B cell (primary cell): ENCODE measurements at regions not wholly inside any gene's neighbourhood (a gene's known extent, or its start where the extent isn't known, plus 50 kb on each side); places are given as distances from the start of the nearest gene placed in this dataset.

ENCODE experiments used
- ATAC-seq: fragments of 200-7000 bp; cut with Tn5 transposase; one replicate; pipeline ENCODE4 v1.10.0; 2021; ENCODE audit warnings: low read depth, mild to moderate bottlenecking, moderate number of reproducible peaks, moderate library complexity
- CTCF ChIA-PET: fragments of 350-600 bp; sonication (Branson Sonifier 250); formaldehyde crosslinking; loops from one replicate; lab custom pipeline; 2021; ENCODE audit warnings: antibody characterized with exemption, inconsistent platforms; lab: Charles Lee
- POLR2A ChIA-PET: fragments of 350-600 bp; sonication (Branson Sonifier 250); formaldehyde crosslinking; loops from one replicate; lab custom pipeline; 2021; ENCODE audit warnings: antibody characterized with exemption; lab: Charles Lee
- DNase-seq: peaks from one replicate; pipeline ENCODE4 v3.0.0; 2013
- H2AFZ ChIP-seq: 2 replicates; pipeline ENCODE4 v1.6.1; 2012; ENCODE audit warnings: mild to moderate bottlenecking, low read depth, low read length; ENCODE audit not compliant: insufficient read depth, poor library complexity, severe bottlenecking
- H3K27ac ChIP-seq, 2 donors: 1 replicate in 1 of 2; 2 replicates in 1 of 2; pipeline ENCODE4 v1.5.1; 2012 to 2013; ENCODE audit warnings: low read length in 2 of 2, mild to moderate bottlenecking in 2 of 2, moderate library complexity in 1 of 2
- H3K27me3 ChIP-seq, 4 experiments: fragments of 200-600 bp in 1 of 4; sonication (generic) in 1 of 4; replicated peaks in 1 of 4; 1 replicate in 2 of 4; 2 replicates in 2 of 4; pipeline versions ENCODE4 v1.6.1 to v1.7.0; 2013 to 2016; ENCODE audit warnings: low read length in 3 of 4, mild to moderate bottlenecking in 2 of 4, mixed read lengths in 1 of 4, moderate library complexity in 1 of 4; ENCODE audit not compliant: insufficient read depth in 4 of 4, control insufficient read depth in 3 of 4; ENCODE audit errors: control extremely low read depth in 1 of 4
- H3K36me3 ChIP-seq, 2 experiments: replicated peaks in 1 of 2; 1 replicate in 1 of 2; 2 replicates in 1 of 2; pipeline versions ENCODE4 v1.6.1 to v1.7.1; 2013; ENCODE audit warnings: low read length in 1 of 2; ENCODE audit not compliant: insufficient read depth in 2 of 2, control insufficient read depth in 1 of 2; ENCODE audit errors: control extremely low read depth in 1 of 2, extremely low read depth in 1 of 2
- H3K4me1 ChIP-seq, 2 donors: fragments of 200-600 bp in 1 of 2; sonication (generic) in 1 of 2; 1 replicate in 1 of 2; 2 replicates in 1 of 2; pipeline versions ENCODE4 v1.5.1 to v1.6.1; 2013 to 2017; ENCODE audit warnings: low read length in 2 of 2; ENCODE audit not compliant: control insufficient read depth in 2 of 2, insufficient read depth in 2 of 2
- H3K4me2 ChIP-seq: replicated peaks from 2 replicates; pipeline ENCODE3; 2012; ENCODE audit warnings: mild to moderate bottlenecking, low read depth, low read length; ENCODE audit not compliant: poor library complexity, severe bottlenecking
- H3K4me3 ChIP-seq, 5 experiments: fragments of 200-600 bp in 1 of 5; sonication (generic) in 1 of 5; 1 replicate in 3 of 5; 2 replicates in 2 of 5; pipeline versions ENCODE4 v1.5.1 to v1.7.0; 2011 to 2016; ENCODE audit warnings: low read length in 4 of 5, mild to moderate bottlenecking in 4 of 5, low read depth in 2 of 5, control low read depth in 1 of 5, moderate library complexity in 1 of 5; ENCODE audit not compliant: insufficient read depth in 1 of 5; ENCODE audit errors: control extremely low read depth in 1 of 5, extremely low read depth in 1 of 5
- H3K79me2 ChIP-seq: fragments of 200-600 bp; sonication (generic); one replicate; pipeline ENCODE4 v1.6.0; 2016; ENCODE audit warnings: low read length; ENCODE audit not compliant: control insufficient read depth, insufficient read depth
- H3K9ac ChIP-seq: fragments of 200-600 bp; sonication (generic); 2 replicates; pipeline ENCODE4 v1.6.1; 2017; ENCODE audit warnings: mild to moderate bottlenecking, low read length, moderate library complexity
- H3K9me3 ChIP-seq, 3 donors: one replicate each; pipeline versions ENCODE4 v1.6.1 to v1.7.1; 2013; ENCODE audit warnings: low read length in 2 of 3; ENCODE audit not compliant: control insufficient read depth in 2 of 3, insufficient read depth in 1 of 3; ENCODE audit errors: control extremely low read depth in 1 of 3
- H4K20me1 ChIP-seq: 2 replicates; pipeline ENCODE4 v1.6.0; 2012; ENCODE audit warnings: mild to moderate bottlenecking, low read length; ENCODE audit not compliant: insufficient read depth, control insufficient read depth, poor library complexity, severe bottlenecking
- H3K27ac Mint-ChIP-seq: one replicate; pipeline ENCODE4 v1.8.0; 2021; ENCODE audit warnings: mixed read lengths
- H3K27me3 Mint-ChIP-seq: one replicate; pipeline ENCODE4 v1.8.0; 2021; ENCODE audit warnings: mixed read lengths
- H3K4me1 Mint-ChIP-seq: one replicate; pipeline ENCODE4 v1.8.0; 2021; ENCODE audit warnings: mixed read lengths
- H3K4me3 Mint-ChIP-seq: one replicate; pipeline ENCODE4 v1.8.0; 2021; ENCODE audit warnings: mixed read lengths
- H3K9me3 Mint-ChIP-seq: one replicate; pipeline ENCODE4 v1.8.0; 2022; ENCODE audit warnings: mixed read lengths; ENCODE audit not compliant: insufficient read depth
- CTCF ChIP-seq: fragments of 200-600 bp; IDR thresholded peaks from one replicate; pipeline ENCODE4 v1.8.0; 2022; ENCODE audit warnings: antibody characterized with exemption, mild to moderate bottlenecking
- EZH2 ChIP-seq: IDR thresholded peaks from 2 replicates; pipeline ENCODE4 v1.6.1; 2012; ENCODE audit warnings: borderline replicate concordance, low read depth, mild to moderate bottlenecking, moderate library complexity, low read length; ENCODE audit not compliant: insufficient read depth, poor library complexity, severe bottlenecking
- WGBS: methylation state at CpG from one replicate; pipeline ENCODE4 v1.1.5; 2013; ENCODE audit warnings: missing lambda C conversion rate; ENCODE audit not compliant: insufficient coverage; 5-methylcytosine and 5-hydroxymethylcytosine counted together
- intact Hi-C: fragments of 100-400 bp; cut with micrococcal nuclease; formaldehyde crosslinking; loops from one replicate; pipeline ENCODE4 v1.10.0; 2022

GRCh38 chr3:174477491-174477890 lies 381.6 kb upstream of the NAALADL2 start:
- ATAC-seq (no peak), DNase-seq (no peak)
- no peak for TF ChIP-seq CTCF
- TF ChIP-seq EZH2, result no peak
- no peak overlapping the region for H3K27ac Mint-ChIP-seq
- H3K9ac ChIP-seq, result no peak overlapping the region
- H3K27ac ChIP-seq, result no peak overlapping the region
- no peaks in the 10 kb centered on the region for H4K20me1 ChIP-seq
- no peaks in the 10 kb centered on the region for H3K79me2 ChIP-seq
- ChIA-PET CTCF (no interaction called here), POLR2A (no interaction called here)
- intact Hi-C loops, result no loop called here
- no peaks in the 10 kb centered on the region for H3K9me3 Mint-ChIP-seq
- WGBS, result no CpG with 5 or more reads among the region's 1 CpG
- no peak overlapping the region for H3K4me3 Mint-ChIP-seq
- H3K4me2 ChIP-seq, result no peak overlapping the region
- H3K4me3 ChIP-seq, result no peak overlapping the region
- H3K36me3 ChIP-seq, result no peaks in the 10 kb centered on the region
- H2AFZ ChIP-seq, result no peak overlapping the region
- no peaks in the 10 kb centered on the region for H3K4me1 ChIP-seq
- H3K27me3 Mint-ChIP-seq, result no peaks in the 10 kb centered on the region
- H3K4me1 Mint-ChIP-seq, result no peaks in the 10 kb centered on the region
- H3K27me3 ChIP-seq, result no peaks in the 10 kb centered on the region
- no peaks in the 10 kb centered on the region for H3K9me3 ChIP-seq

DNA sequence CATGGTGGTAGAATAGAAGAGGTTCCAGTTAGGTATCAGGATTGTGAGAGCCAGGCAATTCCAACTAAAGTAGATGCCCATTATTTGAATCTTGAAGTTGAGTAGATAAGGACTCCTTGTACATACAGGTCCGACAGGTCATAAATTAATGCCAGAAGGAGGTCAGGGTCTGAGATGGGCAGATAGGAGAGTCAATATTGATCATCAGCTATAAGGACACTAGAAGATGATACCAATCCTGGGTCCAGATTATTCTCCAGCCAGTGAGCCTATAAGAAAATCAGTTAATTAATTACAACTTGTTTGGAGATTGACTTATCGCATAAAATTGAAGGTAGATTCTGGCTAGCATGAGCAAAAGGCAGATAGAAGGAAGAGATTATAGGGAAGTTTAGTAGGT lies 378.4 kb upstream of the NAALADL2 start:
- DNase-seq (no peak), ATAC-seq (no peak)
- Mint-ChIP-seq H3K27me3 (no peaks in the 10 kb centered on the region), H3K27ac (no peak overlapping the region), H3K4me3 (no peak overlapping the region), H3K9me3 (no peaks in the 10 kb centered on the region), H3K4me1 (no peaks in the 10 kb centered on the region)
- Histone ChIP-seq H3K4me3 (no peak overlapping the region), H3K79me2 (no peaks in the 10 kb centered on the region), H3K27ac (no peak overlapping the region), H3K9me3 (no peaks in the 10 kb centered on the region), H3K4me1 (no peaks in the 10 kb centered on the region), H3K9ac (no peak overlapping the region), H3K4me2 (no peak overlapping the region), H2AFZ (no peak overlapping the region), H4K20me1 (no peaks in the 10 kb centered on the region), H3K36me3 (no peaks in the 10 kb centered on the region), H3K27me3 (no peaks in the 10 kb centered on the region)
- POLR2A ChIA-PET, result no interaction called here
- no peak for TF ChIP-seq EZH2
- no peak for TF ChIP-seq CTCF
- WGBS, result 100% methylated on average over 1 of the region's 2 CpGs
- CTCF ChIA-PET, result no interaction called here
- intact Hi-C loops, result no loop called here
